K562 (cell line): ENCODE measurements at regions not wholly inside any gene's neighbourhood (a gene's known extent, or its start where the extent isn't known, plus 50 kb on each side); places are given as distances from the start of the nearest gene placed in this dataset.

Source experiments
- ATF1 ChIP-seq, 2 experiments: fragments of 450-650 bp in 1 of 2; IDR thresholded peaks; 2 replicates each; pipeline ENCODE4 v1.6.1; 2016; ENCODE audit warnings: missing compliant biosample characterization in 1 of 2, missing genetic modification characterization in 1 of 2
- COPS2 ChIP-seq: fragments of 450-650 bp; conservative IDR thresholded peaks from 2 replicates; pipeline ENCODE4 v1.6.1; 2016; ENCODE audit warnings: mild to moderate bottlenecking, moderate library complexity
- HMG20A ChIP-seq: fragments of 450-650 bp; formaldehyde crosslinking; conservative IDR thresholded peaks from 2 replicates; pipeline ENCODE4 v1.4.0; 2020; ENCODE audit warnings: mild to moderate bottlenecking, mixed read lengths
- HMGN3 ChIP-seq: IDR thresholded peaks from 2 replicates; pipeline ENCODE4 v1.6.1; 2011; ENCODE audit warnings: borderline replicate concordance, low read depth, mild to moderate bottlenecking, mixed read lengths, low read length; ENCODE audit not compliant: insufficient read length; ENCODE audit errors: extremely low read depth
- HSF4 ChIP-seq: fragments of 250-450 bp; sonication (Bioruptor Pico); IDR thresholded peaks from 2 replicates; pipeline ENCODE4 v2.1.2; 2022; ENCODE audit warnings: mild to moderate bottlenecking, moderate library complexity, borderline replicate concordance
- KAT2B ChIP-seq: IDR thresholded peaks from one replicate; pipeline ENCODE4 v1.6.1; 2012; ENCODE audit warnings: low read depth, mild to moderate bottlenecking, control low read depth, inconsistent platforms, low read length, moderate library complexity
- NR2F6 ChIP-seq: fragments of 450-650 bp; formaldehyde crosslinking; IDR thresholded peaks from 2 replicates; pipeline ENCODE4 v1.4.0; 2020; ENCODE audit warnings: mild to moderate bottlenecking
- POLR3A ChIP-seq: IDR thresholded peaks from 2 replicates; pipeline ENCODE4 v1.6.1; 2011; ENCODE audit warnings: borderline replicate concordance, mild to moderate bottlenecking, moderate library complexity; ENCODE audit not compliant: insufficient read length, insufficient read depth; ENCODE audit errors: extremely low read depth
- RB1 ChIP-seq: fragments of 450-650 bp; IDR thresholded peaks from 2 replicates; pipeline ENCODE4 v1.6.1; 2017; ENCODE audit warnings: low read depth, mild to moderate bottlenecking
- SP1 ChIP-seq: sonication (generic); formaldehyde crosslinking; IDR thresholded peaks from 2 replicates; pipeline ENCODE4 v1.8.1; 2022; ENCODE audit warnings: mild to moderate bottlenecking, missing genetic modification reagents
- SRSF1 ChIP-seq: fragments of 200-400 bp; formaldehyde crosslinking; IDR thresholded peaks from 2 replicates; pipeline ENCODE4 v1.6.1; 2017; ENCODE audit warnings: mild to moderate bottlenecking, low read depth, low read length, moderate library complexity
- TEAD4 ChIP-seq, 2 experiments: sonication (generic) in 1 of 2; formaldehyde crosslinking in 1 of 2; IDR thresholded peaks; 2 replicates each; pipeline versions ENCODE4 v1.6.1 to v1.8.0; 2012 to 2022; ENCODE audit warnings: borderline replicate concordance in 1 of 2, inconsistent platforms in 1 of 2, low read length in 1 of 2, mild to moderate bottlenecking in 1 of 2, missing genetic modification reagents in 1 of 2
- TF ChIP-seq, protein P1 (sequence below): fragments of 250-450 bp; sonication (Bioruptor Pico); IDR thresholded peaks from 2 replicates; pipeline ENCODE4 v1.4.0; 2020
- TF ChIP-seq, protein P2 (sequence below): fragments of 450-650 bp; IDR thresholded peaks from 2 replicates; pipeline ENCODE4 v1.6.1; 2016; ENCODE audit warnings: mild to moderate bottlenecking
- TF ChIP-seq, protein P3 (sequence below): fragments of 250-450 bp; sonication (Bioruptor Pico); IDR thresholded peaks from 2 replicates; pipeline ENCODE4 v1.4.0; 2020; ENCODE audit warnings: mild to moderate bottlenecking, moderate library complexity

DNA sequence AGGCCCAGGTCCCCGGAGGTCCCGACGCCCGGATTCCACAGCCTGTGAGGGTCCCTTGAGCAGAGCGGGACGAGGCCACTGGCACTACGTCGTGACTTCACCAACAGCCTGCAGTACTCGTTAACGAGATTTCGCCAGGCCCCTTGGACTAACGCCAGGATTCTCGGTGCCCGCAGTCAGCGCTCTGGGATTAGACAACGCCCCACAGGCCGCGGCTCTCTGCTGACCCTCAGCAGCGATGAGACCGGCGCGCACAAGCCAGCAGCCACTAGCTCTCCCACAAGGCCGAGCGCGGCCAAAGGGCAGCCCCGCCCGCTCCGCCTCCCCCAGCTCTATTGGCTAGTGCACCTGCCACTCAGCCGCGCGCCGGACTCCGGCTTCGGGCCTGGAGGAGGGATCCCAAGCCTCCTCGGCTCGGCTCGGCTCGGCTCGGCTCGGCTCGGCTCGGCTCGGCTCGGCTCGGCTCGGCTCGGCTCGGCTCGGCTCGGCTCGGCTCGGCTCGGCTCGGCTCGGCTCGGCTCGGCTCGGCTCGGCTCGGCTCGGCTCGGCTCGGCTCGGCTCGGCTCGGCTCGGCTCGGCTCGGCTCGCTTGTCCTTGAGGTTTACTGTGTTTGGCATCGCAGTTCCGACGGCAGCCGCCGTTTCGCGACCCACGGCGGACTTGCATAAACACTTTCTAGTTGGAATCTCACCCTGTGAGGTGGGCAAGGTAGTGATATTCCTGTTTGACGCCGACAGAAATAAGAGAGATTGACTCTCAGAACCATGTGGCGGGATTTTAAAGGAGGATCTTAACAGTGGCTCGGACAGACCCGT lies 231.7 kb upstream of the SERP2 start (continued):
- TF ChIP-seq, protein P1, sequence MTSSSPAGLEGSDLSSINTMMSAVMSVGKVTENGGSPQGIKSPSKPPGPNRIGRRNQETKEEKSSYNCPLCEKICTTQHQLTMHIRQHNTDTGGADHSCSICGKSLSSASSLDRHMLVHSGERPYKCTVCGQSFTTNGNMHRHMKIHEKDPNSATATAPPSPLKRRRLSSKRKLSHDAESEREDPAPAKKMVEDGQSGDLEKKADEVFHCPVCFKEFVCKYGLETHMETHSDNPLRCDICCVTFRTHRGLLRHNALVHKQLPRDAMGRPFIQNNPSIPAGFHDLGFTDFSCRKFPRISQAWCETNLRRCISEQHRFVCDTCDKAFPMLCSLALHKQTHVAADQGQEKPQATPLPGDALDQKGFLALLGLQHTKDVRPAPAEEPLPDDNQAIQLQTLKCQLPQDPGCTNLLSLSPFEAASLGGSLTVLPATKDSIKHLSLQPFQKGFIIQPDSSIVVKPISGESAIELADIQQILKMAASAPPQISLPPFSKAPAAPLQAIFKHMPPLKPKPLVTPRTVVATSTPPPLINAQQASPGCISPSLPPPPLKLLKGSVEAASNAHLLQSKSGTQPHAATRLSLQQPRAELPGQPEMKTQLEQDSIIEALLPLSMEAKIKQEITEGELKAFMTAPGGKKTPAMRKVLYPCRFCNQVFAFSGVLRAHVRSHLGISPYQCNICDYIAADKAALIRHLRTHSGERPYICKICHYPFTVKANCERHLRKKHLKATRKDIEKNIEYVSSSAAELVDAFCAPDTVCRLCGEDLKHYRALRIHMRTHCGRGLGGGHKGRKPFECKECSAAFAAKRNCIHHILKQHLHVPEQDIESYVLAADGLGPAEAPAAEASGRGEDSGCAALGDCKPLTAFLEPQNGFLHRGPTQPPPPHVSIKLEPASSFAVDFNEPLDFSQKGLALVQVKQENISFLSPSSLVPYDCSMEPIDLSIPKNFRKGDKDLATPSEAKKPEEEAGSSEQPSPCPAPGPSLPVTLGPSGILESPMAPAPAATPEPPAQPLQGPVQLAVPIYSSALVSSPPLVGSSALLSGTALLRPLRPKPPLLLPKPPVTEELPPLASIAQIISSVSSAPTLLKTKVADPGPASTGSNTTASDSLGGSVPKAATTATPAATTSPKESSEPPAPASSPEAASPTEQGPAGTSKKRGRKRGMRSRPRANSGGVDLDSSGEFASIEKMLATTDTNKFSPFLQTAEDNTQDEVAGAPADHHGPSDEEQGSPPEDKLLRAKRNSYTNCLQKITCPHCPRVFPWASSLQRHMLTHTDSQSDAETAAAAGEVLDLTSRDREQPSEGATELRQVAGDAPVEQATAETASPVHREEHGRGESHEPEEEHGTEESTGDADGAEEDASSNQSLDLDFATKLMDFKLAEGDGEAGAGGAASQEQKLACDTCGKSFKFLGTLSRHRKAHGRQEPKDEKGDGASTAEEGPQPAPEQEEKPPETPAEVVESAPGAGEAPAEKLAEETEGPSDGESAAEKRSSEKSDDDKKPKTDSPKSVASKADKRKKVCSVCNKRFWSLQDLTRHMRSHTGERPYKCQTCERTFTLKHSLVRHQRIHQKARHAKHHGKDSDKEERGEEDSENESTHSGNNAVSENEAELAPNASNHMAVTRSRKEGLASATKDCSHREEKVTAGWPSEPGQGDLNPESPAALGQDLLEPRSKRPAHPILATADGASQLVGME (CRISPR knock-in tag) = no peak
- TF ChIP-seq HMGN3 (no peak), TEAD4 (IDR thresholded peaks at IDR 0.05; ENCODE audit: low read length) (no peak), TEAD4 (CRISPR knock-in tag; IDR thresholded peaks at IDR 0.05; ENCODE audit: borderline replicate concordance) (no peak), ATF1 (CRISPR knock-in tag; IDR thresholded peaks at IDR 0.05) (no peak), ATF1 (tag; IDR thresholded peaks at IDR 0.05) (peak; percentile 41; the same call in 1 of the 2 replicates), SRSF1 (no peak), RB1 (0 out of 2 replicates have a peak, but pooled peaks have one; percentile 15), SP1 (CRISPR knock-in tag) (peak; percentile 44; the same call in 1 of the 2 replicates), KAT2B (no peak), HSF4 (no peak), NR2F6 (CRISPR knock-in tag) (no peak), COPS2 (no peak), POLR3A (no peak), HMG20A (CRISPR knock-in tag) (no peak)
- TF ChIP-seq, protein P2, sequence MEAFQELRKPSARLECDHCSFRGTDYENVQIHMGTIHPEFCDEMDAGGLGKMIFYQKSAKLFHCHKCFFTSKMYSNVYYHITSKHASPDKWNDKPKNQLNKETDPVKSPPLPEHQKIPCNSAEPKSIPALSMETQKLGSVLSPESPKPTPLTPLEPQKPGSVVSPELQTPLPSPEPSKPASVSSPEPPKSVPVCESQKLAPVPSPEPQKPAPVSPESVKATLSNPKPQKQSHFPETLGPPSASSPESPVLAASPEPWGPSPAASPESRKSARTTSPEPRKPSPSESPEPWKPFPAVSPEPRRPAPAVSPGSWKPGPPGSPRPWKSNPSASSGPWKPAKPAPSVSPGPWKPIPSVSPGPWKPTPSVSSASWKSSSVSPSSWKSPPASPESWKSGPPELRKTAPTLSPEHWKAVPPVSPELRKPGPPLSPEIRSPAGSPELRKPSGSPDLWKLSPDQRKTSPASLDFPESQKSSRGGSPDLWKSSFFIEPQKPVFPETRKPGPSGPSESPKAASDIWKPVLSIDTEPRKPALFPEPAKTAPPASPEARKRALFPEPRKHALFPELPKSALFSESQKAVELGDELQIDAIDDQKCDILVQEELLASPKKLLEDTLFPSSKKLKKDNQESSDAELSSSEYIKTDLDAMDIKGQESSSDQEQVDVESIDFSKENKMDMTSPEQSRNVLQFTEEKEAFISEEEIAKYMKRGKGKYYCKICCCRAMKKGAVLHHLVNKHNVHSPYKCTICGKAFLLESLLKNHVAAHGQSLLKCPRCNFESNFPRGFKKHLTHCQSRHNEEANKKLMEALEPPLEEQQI = no peak
- TF ChIP-seq, protein P3, sequence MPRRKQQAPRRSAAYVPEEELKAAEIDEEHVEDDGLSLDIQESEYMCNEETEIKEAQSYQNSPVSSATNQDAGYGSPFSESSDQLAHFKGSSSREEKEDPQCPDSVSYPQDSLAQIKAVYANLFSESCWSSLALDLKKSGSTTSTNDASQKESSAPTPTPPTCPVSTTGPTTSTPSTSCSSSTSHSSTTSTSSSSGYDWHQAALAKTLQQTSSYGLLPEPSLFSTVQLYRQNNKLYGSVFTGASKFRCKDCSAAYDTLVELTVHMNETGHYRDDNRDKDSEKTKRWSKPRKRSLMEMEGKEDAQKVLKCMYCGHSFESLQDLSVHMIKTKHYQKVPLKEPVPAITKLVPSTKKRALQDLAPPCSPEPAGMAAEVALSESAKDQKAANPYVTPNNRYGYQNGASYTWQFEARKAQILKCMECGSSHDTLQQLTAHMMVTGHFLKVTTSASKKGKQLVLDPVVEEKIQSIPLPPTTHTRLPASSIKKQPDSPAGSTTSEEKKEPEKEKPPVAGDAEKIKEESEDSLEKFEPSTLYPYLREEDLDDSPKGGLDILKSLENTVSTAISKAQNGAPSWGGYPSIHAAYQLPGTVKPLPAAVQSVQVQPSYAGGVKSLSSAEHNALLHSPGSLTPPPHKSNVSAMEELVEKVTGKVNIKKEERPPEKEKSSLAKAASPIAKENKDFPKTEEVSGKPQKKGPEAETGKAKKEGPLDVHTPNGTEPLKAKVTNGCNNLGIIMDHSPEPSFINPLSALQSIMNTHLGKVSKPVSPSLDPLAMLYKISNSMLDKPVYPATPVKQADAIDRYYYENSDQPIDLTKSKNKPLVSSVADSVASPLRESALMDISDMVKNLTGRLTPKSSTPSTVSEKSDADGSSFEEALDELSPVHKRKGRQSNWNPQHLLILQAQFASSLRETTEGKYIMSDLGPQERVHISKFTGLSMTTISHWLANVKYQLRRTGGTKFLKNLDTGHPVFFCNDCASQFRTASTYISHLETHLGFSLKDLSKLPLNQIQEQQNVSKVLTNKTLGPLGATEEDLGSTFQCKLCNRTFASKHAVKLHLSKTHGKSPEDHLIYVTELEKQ (CRISPR knock-in tag) = no peak
